ENCODE measurements at regions not wholly inside any gene's neighbourhood (a gene's known extent, or its start where the extent isn't known, plus 50 kb on each side); places are given as distances from the start of the nearest gene placed in this dataset.
"Not testable (repeated sequence)": the region's sequence is repeated elsewhere in the genome, so short reads cannot be mapped to it uniquely, and the experiment has no call there.

GRCh38 chr3:6229778-6230410, 631.0 kb upstream of the GRM7 start:
- no peak for DNase-seq

DNA sequence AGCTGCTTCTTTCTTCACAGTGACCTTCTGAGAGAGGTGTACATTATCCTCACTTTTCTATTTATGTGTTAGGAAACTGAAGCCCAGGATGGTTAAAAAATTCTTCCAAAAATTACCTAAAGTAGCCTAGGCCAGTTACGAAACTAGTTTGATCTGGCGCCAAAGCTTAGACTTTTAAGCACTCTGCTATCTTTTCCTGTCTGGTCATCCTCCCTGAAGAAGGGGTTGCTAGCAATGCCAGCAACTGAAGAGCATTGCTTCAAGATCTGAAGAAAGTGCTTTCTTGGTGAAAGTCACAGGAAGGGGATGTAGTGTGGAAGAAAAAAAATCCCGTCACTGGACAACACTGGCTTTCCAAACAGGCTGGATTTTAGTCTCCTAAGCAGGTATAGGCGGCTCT, 618.8 kb upstream of the GRM7 start:
- no peak for DNase-seq

DNA sequence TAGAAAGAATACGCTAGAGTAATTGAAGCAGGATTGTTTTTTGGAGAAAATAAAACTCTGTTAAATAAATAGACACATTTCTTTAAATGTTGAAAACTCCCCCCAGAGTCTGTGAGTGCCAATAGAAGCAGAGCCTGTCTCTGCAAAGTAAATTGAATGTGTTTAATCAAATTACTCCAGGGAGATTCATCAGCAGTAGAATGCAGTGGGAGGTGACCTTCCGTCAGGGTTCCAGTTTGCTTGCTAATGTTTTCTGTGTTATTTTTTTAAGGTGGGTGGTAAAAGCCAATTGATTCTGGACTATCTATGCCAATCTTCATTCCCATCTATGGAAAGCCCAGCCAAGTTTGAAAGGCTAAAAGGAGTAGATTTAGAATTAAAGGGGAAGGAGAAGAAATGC, 612.4 kb upstream of the GRM7 start:
- no peak for DNase-seq

GRCh38 chr3:6249679-6250078, 611.2 kb upstream of the GRM7 start:
- no peak for DNase-seq

GRCh38 chr3:6250167-6250566, 610.7 kb upstream of the GRM7 start:
- DNase-seq = no peak

- no peak for DNase-seq
Observed at GRCh38 chr3:6251612-6252400, 609.1 kb upstream of the GRM7 start.

DNA sequence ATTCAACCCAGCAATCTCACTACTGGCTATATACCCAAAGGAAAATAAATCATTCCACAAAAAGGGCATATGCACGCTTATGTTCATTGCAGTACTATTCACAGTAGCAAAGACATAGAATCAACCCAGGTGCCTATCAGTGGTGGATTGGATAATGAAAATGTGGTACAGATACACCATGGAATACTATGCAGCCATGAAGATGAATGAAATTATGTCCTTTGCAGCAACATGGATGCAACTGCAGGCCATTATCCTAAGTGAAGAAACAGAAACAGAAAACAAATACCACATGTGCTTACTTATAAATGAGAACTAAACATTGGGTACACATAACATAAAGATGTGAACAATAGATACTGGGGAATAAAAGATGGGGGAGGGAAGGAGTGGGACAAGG, 606.4 kb upstream of the GRM7 start:
- no peak for DNase-seq

- no peak for DNase-seq
Observed at GRCh38 chr3:6255229-6255628, 605.7 kb upstream of the GRM7 start.

- no peak for DNase-seq
Observed at GRCh38 chr3:6260551-6261191, 600.2 kb upstream of the GRM7 start.

DNA sequence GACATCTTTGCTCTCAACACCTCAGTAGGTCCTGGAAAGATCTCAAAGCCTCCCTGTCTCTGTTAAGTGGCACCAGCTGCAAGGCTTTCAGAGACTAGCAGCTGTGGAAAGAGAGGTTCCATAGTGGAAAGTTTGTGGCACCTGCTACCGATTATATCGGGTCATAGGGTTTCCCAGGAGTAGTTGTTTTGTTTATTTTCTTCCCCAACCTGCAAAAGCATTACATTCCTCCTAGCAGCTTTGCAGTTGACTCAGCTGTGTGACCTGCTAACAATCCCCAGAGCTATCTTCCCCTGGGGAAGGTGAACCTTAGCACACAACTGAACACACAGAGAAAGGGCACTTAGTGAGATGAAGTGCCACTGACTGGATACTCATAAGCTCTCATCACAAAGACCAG, 598.9 kb upstream of the GRM7 start:
- no peak for DNase-seq

- no peak for DNase-seq
Observed at GRCh38 chr3:6264036-6264435, 596.9 kb upstream of the GRM7 start.

- DNase-seq = no peak
Observed at GRCh38 chr3:6264906-6265305, 596.0 kb upstream of the GRM7 start.

GRCh38 chr3:6266135-6266534, 594.8 kb upstream of the GRM7 start:
- no peak for DNase-seq

DNA sequence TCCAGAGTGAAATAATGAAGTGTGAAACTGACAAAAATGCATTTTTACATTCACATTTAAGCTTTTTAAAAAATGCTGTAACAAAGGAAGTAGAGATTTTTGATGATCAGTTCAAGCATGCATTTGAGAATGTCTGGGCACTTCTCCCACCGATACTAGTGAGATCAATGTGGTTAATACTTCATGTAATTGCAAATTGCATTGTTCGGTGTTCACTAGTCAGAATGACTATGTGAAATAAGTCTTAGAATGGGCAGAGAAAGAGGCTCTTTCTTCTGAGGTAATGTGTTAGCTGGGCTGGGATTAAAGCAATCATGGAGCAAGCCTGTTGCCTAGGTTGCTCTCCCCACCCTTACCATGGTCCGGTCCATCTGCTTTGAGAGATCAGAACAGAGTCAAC, 587.0 kb upstream of the GRM7 start:
- no peak for DNase-seq

- no peak for DNase-seq
Observed at GRCh38 chr3:6281662-6282061, 579.3 kb upstream of the GRM7 start.

- DNase-seq = peak; percentile 19 to 47 (median 21)
Observed at GRCh38 chr3:6282918-6283317, 578.0 kb upstream of the GRM7 start.

GRCh38 chr3:6287088-6287875, 573.6 kb upstream of the GRM7 start:
- DNase-seq = no peak

GRCh38 chr3:6301626-6302025, 559.3 kb upstream of the GRM7 start:
- DNase-seq = no peak

GRCh38 chr3:6315906-6316305, 545.0 kb upstream of the GRM7 start:
- no peak for DNase-seq

- DNase-seq = peak in 1 of 3 donors; percentile 19
Observed at GRCh38 chr3:6321999-6322398, 538.9 kb upstream of the GRM7 start.

- no peak for DNase-seq
Observed at GRCh38 chr3:6326771-6327170, 534.1 kb upstream of the GRM7 start.

DNA sequence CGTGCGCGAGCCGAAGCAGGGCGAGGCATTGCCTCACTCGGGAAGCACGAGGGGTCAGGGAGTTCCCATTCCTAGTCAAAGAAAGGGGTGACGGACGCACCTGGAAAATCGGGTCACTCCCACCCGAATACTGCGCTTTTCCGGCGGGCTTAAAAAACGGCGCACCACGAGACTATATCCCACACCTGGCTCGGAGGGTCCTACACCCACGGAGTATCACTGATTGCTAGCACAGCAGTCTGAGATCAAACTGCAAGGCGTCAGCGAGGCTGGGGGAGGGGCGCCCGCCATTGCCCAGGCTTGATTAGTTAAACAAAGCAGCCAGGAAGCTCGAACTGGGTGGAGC, 520.0 kb upstream of the GRM7 start:
- DNase-seq = not testable (repeated sequence)

DNA sequence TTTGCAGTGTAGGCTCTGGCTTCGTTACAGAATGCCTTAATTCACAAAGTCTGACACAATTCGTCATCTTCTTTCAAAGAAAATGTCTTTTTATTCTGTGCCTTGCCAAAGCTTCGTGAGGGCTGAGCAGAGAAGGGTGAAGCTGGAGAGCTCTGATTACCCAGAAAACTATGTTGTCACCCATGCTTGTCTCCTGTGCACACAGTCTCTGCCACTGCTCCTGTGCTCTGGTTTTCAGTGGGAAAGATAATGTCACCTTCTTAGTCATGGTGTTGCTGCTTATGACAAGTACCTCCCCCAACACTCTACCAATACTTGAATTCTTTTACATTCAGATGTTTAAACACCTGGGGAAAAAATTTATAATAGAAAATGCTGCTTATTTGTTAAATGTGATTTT, 509.2 kb upstream of the GRM7 start:
- no peak for DNase-seq

- DNase-seq = no peak
Observed at GRCh38 chr3:6354653-6355052, 506.3 kb upstream of the GRM7 start.
